GM19438 (cell line): ENCODE measurements at regions not wholly inside any gene's neighbourhood (a gene's known extent, or its start where the extent isn't known, plus 50 kb on each side); places are given as distances from the start of the nearest gene placed in this dataset.

Source experiments
- ATAC-seq: cut with Tn5 transposase; IDR thresholded peaks from one replicate; pipeline ENCODE4 v1.9.1; 2021; ENCODE audit warnings: low read depth; ENCODE audit not compliant: unreplicated experiment

DNA sequence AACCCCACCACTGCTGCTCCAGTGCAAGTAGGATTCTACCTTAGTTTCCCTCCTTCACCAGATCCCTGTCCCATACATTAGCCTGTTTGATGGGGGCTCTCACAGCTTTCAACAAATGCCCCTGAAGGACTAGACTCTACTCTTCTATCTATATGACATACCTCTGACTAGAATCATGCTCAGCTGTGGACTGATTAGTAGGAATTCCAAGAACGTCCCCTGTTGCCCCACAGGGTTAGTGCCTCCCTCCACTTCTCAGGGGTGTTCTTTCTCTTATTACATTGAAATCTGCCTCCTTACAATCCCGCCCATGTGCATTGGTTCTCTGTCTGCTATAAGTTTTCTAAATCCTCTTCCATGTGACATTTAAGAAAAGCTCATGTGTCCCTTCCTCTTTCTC is 375.9 kb upstream of the DUSP10 start:
- no peak for ATAC-seq

DNA sequence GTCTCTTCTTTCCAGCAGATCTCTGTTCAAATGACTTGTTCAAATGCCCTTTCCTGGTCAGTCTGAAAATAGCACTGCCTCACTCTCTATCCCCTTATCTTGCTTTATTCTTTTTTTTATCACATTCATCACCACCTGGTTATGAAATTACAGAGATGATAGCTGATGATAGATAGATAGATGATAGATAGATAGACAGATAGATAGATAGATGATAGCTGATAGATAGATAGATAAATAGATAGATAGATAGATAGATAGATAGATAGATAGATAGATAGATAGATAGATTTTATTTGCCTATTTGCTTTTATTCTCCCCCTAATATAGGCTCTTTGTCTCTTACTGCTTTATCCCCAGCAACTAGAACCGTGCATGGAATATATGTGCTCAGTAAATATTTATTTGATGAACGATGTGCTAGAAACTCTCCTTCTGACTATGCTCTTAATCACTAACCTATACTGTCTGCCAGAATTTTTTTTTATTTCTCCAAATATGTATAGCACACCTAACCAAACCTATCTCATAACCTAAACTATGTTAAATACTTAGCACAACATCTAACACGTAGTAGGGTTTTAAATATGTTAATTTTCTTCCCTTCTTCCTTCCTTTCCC is 372.8 kb upstream of the DUSP10 start:
- ATAC-seq: no peak

DNA sequence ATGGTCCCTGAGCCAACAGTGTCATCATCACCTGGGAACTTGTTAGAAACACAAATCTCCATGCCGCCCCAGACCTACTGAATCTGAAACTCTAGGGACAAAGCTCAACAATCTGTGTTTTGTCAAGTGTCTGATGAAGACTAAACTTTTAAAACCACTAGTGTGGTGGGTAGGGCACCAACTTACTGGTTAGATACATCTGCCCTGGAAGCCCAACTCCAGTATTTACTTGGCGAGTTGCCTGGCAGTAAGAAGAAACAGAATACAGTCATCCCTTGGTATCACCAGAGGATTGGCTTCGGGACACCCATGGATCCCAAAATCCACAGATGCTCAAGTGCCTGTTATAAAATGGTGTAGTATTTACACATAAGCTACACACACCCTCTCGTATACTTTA is 367.9 kb upstream of the DUSP10 start:
- ATAC-seq: no peak

DNA sequence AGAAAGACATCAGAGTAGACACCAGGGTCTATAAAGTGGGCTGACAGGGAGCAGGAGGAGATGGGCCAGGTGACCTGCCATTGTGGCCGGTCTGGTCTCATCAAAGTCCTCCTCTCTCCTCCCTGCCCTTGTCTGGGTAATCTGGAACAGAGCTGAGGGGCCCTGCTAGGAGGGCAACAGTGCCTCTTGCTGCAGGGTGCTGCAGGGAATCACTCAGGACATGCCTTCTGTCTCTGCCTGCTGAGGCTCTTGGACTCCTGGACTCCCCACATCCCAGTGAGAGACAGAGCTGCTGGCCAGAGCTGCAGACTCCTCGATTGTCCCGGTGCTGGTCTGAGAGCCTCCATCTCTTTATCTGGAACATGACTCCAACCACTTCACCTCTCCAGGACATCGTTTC is 366.1 kb upstream of the DUSP10 start:
- ATAC-seq: no peak

DNA sequence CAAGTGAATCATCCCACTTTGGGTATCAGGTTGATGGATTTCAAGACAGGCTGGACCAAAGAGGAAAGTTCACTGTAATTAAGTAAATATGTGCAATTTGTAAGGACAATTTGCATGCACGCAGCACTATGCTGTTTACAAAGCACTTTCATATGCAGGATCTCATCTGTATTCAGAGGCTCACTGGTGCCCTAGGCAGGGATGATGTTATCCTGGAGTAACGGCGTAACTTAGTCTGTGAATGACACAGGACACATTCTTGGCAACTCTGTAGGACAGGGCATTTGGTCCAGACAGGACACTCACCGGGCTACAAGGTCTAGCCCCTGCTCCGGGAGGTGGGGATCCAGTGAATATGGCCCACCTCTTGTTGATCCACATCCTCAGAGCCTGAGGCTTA is 365.4 kb upstream of the DUSP10 start:
- no peak for ATAC-seq

DNA sequence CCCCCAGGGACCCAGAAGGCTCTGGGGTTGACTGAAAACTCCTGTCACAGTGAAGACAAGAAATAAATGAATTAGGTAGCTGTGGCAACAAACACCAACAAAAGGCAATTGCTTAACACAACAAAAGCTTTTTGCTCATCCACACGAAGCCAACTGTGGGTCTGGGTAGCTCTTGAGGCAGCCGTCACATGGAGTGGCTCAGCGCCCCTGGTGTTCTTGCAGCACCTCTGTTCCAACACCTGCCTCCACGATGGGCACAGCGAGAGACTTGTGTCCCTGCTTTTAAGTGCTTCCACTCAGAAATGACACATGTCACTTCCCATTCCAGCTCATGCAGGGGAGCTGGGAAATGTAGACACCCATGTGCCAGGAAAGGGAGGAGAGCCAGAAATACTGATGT is 364.5 kb upstream of the DUSP10 start:
- ATAC-seq: no peak

DNA sequence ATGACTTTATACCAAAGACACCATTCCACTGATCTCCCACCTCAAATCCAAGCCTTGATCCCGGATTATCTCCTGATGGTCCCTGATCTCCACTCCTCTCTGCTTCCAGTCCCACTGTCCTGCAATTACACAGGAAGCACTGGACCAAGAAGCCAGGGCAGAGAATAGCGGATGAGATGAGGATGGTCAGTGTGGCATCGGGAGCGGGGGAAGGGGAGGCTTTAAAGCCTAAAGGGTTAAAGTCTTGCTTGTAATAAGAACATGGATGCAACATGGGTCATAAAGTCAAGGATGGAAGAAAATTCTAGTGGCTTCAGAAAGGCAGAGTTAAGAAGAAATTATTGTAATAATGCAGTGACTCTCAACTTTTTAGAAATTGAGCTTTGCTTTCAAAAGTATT is 364.0 kb upstream of the DUSP10 start:
- no peak for ATAC-seq

DNA sequence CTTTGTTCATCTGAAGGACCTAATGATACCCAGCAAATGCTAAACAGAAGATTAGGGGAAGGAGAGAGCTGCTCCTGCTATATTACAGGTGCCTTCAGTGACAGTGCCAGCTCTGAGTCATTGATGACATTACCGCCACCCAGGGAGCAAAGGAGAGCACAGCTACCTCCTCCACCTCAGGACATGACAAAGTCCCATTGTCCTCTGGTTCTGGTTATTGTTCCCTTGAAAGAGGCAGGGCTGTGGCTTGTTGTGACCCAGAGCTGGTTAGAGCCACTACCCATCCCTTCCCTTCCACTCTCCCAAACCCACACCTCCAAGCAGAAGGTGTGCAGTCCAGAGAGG is 363.5 kb upstream of the DUSP10 start:
- ATAC-seq: no peak

DNA sequence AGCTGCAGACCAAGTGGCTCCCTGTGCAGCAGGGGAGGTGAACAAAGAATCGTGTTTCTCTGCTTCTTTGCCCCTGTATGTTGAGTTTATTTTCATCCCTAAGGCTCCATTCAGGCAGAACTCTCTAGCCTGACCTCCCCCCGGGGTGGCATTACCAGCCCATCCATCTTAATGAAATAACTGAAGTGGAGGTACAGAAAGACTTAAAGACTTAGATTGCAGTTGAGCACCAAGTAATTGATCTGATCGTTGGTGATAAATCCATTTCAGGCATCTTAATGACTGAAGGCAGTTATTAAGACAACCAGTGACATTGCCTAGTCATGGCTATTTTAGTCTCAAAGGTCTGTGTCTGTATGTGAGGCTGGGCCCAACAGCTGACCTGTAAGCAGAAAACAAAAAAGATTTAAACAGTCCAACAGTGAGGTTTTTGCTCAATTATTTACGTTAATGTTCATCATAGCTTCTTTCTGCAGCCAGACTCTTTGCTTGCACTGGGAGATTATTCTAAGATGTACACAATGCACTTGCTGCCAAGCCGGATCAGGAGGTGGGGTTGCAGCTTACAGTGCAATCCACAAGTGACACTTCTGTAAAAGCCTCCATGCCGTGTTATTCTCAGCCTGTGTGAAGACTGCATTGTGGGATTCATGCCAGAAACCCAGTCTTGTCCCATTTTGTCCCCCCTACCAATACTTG is 363.0 kb upstream of the DUSP10 start:
- no peak for ATAC-seq

DNA sequence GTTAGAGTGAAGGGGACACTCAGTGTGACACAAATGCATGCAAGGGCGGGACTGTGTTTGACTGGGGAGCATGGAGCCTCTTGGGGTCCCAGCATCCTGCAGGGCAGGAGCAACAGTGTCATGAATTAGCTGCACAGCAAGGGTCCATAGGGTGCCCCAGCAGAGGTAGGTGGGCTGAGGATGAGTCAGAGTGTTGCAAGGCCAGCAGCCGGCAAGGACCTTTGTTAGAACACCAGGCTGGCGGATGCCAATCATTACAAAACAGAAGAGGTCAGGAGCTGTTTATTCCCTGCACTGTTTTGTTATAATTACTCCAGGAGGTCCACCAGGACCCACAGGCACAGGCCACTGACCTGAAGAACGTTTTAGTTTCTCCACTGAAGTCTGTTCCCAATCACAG is 362.2 kb upstream of the DUSP10 start:
- ATAC-seq: no peak

DNA sequence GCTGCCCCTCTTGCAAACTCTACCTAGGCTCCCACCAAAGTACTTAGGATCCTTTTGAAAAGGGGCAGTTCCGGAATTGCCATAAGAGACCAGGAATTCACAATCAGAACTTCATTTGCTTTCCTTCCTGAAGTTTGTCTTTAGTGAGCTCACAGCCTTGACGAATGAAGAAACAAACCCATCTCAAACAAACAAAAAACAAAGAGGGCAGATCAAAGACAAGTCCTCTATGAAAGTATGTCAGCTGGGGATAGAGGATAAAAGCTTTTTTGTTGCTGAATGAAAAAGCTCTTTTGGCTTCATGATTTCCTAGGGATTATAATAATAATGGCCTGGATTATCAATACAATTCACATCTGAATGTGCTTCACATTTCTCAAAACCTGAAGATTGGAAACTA is 357.9 kb upstream of the DUSP10 start:
- no peak for ATAC-seq

DNA sequence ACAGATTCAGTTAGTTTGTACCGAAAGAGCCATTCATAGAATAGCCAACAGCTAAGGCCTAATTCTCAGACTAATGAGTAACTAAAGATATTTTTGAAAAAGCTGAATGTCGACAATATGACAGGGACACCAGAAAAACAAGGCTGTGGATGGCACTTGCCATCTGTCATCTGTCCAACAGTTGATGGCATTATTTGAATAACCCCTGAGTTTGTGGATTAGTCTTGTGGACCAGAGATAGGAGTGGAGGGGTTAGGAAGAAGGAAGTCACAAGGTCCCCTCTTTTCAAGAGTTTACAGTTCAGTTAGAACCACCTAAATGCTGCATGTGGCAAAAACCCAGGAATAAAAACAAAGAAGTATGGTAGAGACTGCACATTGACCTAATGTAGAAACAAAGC is 356.5 kb upstream of the DUSP10 start:
- no peak for ATAC-seq

DNA sequence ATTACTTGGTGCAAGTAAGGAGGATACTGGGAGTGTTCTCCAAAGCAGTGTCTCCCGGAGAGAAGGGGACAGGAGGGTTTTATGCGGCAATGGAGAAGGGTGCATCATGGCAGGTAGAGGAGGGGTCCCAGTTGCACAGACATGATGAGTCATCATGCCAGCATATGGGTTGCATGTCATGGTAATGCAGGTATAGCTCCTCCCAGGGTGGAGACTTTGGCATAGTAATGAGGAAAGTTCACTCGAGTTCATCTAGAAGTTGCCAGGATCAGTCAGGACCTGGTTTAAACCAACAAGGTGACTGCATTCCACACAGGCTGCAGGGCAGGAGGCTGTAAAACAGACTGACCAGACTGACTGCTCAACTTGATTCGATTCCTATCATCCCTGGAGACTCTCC is 355.7 kb upstream of the DUSP10 start:
- ATAC-seq: no peak

DNA sequence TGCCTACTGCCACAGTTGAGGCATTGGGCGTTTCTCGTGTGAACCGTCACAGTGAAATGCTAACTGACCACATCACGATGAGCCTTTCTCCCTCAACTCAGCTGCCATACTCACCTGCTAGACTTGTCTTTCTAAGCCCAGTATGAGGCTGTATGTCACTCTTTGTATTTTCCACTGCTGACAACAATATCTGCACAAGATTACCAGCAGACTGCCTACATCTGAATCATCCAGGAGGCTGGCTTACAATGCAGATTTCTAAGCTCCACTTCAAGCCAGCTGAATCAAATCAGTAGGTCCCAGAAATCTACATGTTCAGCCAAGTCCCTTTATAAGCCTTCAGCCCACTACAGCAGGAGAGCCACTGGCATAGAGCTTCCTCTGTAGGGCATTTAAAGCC is 355.0 kb upstream of the DUSP10 start:
- ATAC-seq: no peak

DNA sequence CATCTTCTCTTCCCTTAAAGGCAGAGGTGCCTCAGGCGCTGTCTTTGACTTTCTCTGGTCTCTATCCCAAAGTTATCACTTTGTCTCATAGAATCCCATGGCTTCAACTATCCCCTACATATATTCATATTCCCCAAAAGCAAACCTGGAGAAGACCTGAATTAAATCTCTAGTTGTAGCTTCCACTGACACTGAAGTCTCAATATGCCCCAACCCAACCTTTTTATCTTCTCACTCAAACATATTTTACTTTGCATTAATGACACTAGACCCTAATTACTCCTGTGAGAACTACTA is 354.5 kb upstream of the DUSP10 start:
- no peak for ATAC-seq

DNA sequence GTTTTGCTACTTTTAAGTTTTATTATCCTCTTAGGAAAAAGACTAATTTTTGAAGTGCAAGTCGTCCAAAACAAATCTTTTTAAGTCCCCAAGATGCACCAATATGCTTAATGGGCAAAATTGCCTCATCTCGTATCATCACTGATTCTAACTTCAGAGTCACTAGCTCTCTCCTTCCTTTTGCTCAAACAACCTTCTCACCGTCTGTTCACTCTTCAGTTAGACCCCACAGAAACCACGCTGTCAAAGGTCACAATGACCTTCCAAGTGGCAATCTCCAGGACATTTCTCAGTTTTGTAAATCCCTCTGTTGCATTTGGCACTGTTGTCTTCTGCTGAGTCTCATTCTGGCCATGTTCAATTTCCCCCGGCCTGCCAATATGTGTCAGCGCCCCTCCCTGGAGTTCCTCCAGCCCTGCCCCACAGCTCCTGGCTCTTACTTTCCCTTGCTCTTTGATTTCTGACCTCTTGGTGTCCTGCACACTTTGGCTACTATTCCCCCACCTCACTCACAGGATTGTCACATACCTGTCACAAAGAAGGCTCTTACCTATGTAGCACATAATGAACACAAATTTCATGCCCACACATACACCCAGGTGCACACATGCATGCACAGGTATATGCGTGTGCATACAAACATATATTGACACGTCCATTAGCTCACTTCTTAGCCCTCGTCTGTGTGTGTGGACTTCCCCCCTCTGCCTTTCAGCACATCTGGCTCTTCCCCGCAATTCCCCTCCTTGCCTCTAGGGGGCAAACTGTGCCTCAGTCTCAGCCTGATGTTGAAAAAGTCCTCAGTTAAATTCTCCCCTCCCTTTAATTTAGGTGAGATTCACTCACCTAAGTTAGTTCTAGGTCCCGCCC is 354.0 kb upstream of the DUSP10 start:
- no peak for ATAC-seq

DNA sequence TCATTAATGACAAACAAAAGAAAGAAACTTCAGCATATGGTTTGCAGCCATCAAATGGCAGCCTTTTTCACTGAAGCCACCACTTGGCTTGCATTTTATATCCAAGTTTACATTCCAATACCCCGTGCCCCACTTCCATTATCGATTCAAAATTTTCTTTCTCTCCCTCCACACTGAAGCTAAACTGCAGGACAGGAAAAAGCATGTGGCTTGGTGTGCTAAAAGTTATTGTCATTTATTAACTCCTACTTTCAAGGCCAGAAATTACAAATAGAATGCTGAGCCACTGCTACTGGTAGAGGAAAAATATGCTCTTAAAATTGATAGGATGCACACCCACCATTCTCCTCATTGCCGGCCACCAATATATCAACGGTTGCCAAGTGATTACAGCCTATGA is 351.6 kb upstream of the DUSP10 start:
- no peak for ATAC-seq

DNA sequence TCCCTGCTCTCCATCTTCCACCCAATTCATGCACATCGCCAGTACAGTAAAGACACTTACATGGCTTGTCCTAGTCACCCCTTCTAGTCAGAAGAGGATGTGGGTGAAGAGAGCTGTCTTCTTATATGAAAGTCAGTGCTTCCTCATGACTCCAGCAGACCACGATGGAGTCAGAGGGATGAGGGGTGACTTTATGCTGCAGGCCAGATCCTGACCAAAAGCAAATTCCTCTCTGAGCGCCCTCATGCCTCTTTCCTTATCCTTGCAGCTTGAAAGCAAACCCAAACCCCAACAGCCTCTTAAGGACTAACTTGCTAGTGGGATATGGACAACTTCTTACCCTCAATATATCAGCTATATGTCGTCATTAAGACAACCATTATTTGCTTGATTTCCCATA is 348.2 kb upstream of the DUSP10 start:
- ATAC-seq: no peak

DNA sequence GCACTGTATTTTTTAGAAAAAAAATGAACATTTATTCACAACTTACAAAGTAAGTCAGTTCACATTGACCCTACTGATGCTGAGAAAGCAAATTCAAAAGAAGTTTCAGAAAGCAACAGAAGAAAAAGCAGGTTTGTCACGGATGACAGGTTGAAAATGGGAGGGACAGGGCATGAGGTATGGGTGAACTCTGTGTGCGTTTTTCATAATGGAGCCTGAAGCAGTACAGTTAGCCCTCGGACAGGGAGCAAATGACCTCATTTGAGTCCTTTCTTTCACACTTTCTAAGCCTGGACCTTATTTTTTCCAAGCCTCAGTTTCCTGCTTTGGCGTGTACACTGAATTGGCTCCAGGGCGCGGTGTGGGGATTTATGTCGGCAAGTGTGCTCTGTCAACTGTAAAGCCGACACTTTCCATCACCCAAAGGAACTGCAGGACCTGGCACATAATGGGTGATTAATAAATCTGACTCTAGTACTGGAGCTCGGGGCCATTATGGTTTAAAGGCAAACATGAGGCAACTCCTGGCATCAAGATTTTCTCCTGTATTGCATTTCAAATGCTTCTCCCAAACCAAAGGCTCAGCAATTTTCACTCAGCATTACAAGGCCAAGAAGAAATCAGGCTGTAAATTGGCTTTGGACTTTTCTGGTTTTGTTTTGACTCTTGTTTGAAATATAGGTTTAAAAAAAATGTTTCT is 345.5 kb upstream of the DUSP10 start:
- ATAC-seq: no peak

DNA sequence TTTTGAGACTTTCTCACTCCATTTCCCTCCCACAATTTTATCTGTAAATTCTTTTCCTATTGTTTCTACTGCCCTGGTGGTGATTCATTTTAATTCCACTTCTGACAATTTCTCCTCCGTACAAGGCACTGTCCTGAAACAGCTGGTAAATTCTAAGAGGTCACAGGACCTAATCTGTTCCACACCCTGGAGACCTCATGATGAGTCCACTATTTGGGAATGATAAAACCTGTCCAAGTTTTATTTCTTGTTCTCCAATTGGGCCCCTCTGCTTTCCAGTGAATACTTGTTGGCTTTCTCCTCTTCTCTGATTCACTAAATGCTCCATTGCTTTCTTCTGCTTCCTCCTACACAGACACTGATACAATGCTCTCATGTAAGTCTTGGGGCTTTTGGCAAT is 343.1 kb upstream of the DUSP10 start:
- no peak for ATAC-seq

DNA sequence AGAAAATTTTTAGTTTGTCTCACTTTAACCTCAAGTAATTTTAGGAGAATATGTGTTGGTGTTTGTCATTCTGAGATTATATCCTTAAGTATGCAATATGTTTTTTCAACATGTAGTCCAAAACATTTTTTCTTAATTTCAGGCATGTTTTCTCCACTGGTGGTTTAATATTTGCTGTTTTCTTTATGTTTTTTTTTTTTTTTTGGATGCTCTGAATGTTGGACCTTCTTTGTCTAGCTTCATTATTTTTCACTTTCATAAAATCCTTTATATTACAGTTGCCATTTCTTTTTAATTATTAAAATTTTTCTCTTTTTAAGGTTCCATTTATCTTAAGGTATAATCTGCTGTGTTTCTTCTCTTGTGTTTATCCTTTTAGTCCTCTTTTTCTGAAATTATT is 342.2 kb upstream of the DUSP10 start:
- ATAC-seq: no peak

DNA sequence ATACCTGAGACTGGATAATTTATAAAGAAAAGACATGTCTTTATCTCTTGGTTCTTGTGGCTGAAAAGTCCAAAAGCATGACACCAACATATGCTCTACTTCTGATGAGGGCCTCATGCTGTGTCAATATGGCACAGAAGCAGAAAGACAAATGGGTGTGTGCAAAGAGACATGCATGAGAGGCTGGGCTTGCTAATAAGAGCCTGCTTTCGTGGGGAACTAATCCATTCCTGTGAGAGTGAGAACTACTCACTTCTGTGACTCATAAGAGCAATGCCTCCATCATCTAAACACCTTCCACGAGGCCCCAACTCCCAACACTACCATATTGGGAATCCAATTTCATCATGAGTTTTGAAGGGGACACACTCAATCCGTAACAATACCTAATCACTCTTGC is 340.0 kb upstream of the DUSP10 start:
- ATAC-seq: no peak
